GM12878 (cell line): ENCODE measurements at regions not wholly inside any gene's neighbourhood (a gene's known extent, or its start where the extent isn't known, plus 50 kb on each side); places are given as distances from the start of the nearest gene placed in this dataset.

Experiments
- ATAC-seq: fragments of 200-7000 bp; cut with Tn5 transposase; 3 replicates; pipeline ENCODE4 v1.9.1; 2020; ENCODE audit warnings: mild to moderate bottlenecking, moderate library complexity
- BruUV-seq: library from RNA; stranded (reverse); fragments of 400-500 nt; replicated peaks from 2 replicates; lab custom pipeline; 2021; lab: Mats Ljungman, UMichigan
- CTCF ChIA-PET: fragments of 300-600 bp; sonication (Branson Sonifier 250); formaldehyde crosslinking; extraction: SDS; loops from one replicate; lab custom pipeline; 2021; ENCODE audit warnings: inconsistent platforms; lab: Yijun Ruan, JAX
- POLR2A ChIA-PET: fragments of 350-600 bp; formaldehyde crosslinking; extraction: SDS; loops from one replicate; lab custom pipeline; 2021; ENCODE audit warnings: inconsistent platforms; lab: Charles Lee
- RAD21 ChIA-PET: fragments of 300-600 bp; sonication (Branson Sonifier 250); formaldehyde crosslinking; loops from one replicate; lab custom pipeline; 2023; ENCODE audit warnings: antibody characterized with exemption; ENCODE audit not compliant: unreplicated experiment; lab: Charles Lee
- SMC1A ChIA-PET: fragments of 300-600 bp; sonication (Branson Sonifier 250); formaldehyde crosslinking; loops from one replicate; lab custom pipeline; 2023; ENCODE audit not compliant: unreplicated experiment, uncharacterized antibody; lab: Charles Lee
- DNase-seq: peaks from one replicate; pipeline ENCODE4 v3.0.0-alpha.2; 2011; ENCODE audit warnings: low read depth, low spot score
- FAIRE-seq: peaks from 3 replicates; lab custom pipeline; 2011; peaks lifted over from hg19 to GRCh38; lab: Jason Lieb, UNC
- H2AFZ ChIP-seq: 2 replicates; pipeline ENCODE4 v1.6.0; 2011; ENCODE audit warnings: low read depth, low read length, control low read depth; ENCODE audit not compliant: control insufficient read depth
- H3K27ac ChIP-seq: 2 replicates; pipeline ENCODE4 v1.5.1; 2011; ENCODE audit warnings: control low read depth; ENCODE audit not compliant: control insufficient read depth, insufficient read depth
- H3K27me3 ChIP-seq, 2 experiments: replicated peaks in 1 of 2; 2 replicates each; pipeline versions ENCODE4 v1.6.0 to v1.6.1; 2011; ENCODE audit warnings: low read length in 1 of 2; ENCODE audit not compliant: control insufficient read depth in 2 of 2, insufficient read depth in 2 of 2
- H3K36me3 ChIP-seq, 2 experiments: 2 replicates each; pipeline ENCODE4 v1.5.1; 2011; ENCODE audit warnings: low read length in 1 of 2; ENCODE audit not compliant: control insufficient read depth in 2 of 2, insufficient read depth in 2 of 2
- H3K4me1 ChIP-seq: 2 replicates; pipeline ENCODE4 v1.6.1; 2011; ENCODE audit warnings: mild to moderate bottlenecking, low read length, moderate library complexity, mixed read lengths; ENCODE audit not compliant: control insufficient read depth, insufficient read depth
- H3K4me2 ChIP-seq: 2 replicates; pipeline ENCODE4 v1.6.0; 2011; ENCODE audit warnings: control low read depth; ENCODE audit not compliant: control insufficient read depth, insufficient read depth
- H3K4me3 ChIP-seq: fragments of 200-600 bp; sonication (generic); 2 replicates; pipeline ENCODE4 v1.5.1; 2016
- H3K79me2 ChIP-seq: 2 replicates; pipeline ENCODE4 v1.6.0; 2011; ENCODE audit warnings: low read length; ENCODE audit not compliant: control insufficient read depth, insufficient read depth
- H3K9ac ChIP-seq: 2 replicates; pipeline ENCODE4 v1.8.0; 2011; ENCODE audit warnings: low read length, control low read depth, mixed read lengths; ENCODE audit not compliant: control insufficient read depth, insufficient read depth
- H3K9me3 ChIP-seq: replicated peaks from 3 replicates; pipeline ENCODE4 v1.5.1; 2011; ENCODE audit warnings: mild to moderate bottlenecking, low read length; ENCODE audit not compliant: control insufficient read depth, insufficient read depth
- H4K20me1 ChIP-seq: 2 replicates; pipeline ENCODE4 v1.6.0; 2011; ENCODE audit not compliant: control insufficient read depth, insufficient read depth
- BACH1 ChIP-seq: fragments of 450-650 bp; IDR thresholded peaks from 2 replicates; pipeline ENCODE4 v1.6.1; 2017; ENCODE audit warnings: mild to moderate bottlenecking, borderline replicate concordance
- BMI1 ChIP-seq: fragments of 450-650 bp; IDR thresholded peaks from 2 replicates; pipeline ENCODE4 v1.6.1; 2016; ENCODE audit warnings: mild to moderate bottlenecking, moderate library complexity, borderline replicate concordance
- EED ChIP-seq: sonication (generic); IDR thresholded peaks from 2 replicates; pipeline ENCODE4 v1.6.1; 2016; ENCODE audit warnings: antibody characterized with exemption, low read depth
- EP300 ChIP-seq, 2 experiments: fragments of 150-350 bp in 1 of 2; IDR thresholded peaks; 2 replicates each; pipeline ENCODE4 v1.6.1; 2011 to 2012; ENCODE audit warnings: low read depth in 2 of 2, low read length in 2 of 2, borderline replicate concordance in 1 of 2, improper control_type of control experiment in 1 of 2, inconsistent platforms in 1 of 2; ENCODE audit not compliant: control insufficient read depth in 1 of 2
- LARP7 ChIP-seq: fragments of 450-650 bp; IDR thresholded peaks from 2 replicates; pipeline ENCODE4 v1.6.1; 2017; ENCODE audit warnings: mild to moderate bottlenecking
- MXI1 ChIP-seq: fragments of 150-350 bp; IDR thresholded peaks from 2 replicates; pipeline ENCODE4 v1.6.1; 2011; ENCODE audit warnings: low read depth, mild to moderate bottlenecking, inconsistent platforms, low read length, improper control_type of control experiment
- RBBP5 ChIP-seq: fragments of 200-600 bp; sonication (generic); conservative IDR thresholded peaks from 2 replicates; pipeline ENCODE4 v1.6.1; 2016
- RUNX3 ChIP-seq: IDR thresholded peaks from 2 replicates; pipeline ENCODE4 v1.6.1; 2012; ENCODE audit warnings: low read length, inconsistent platforms
- SMARCA5 ChIP-seq: fragments of 450-650 bp; IDR thresholded peaks from 2 replicates; pipeline ENCODE4 v1.6.1; 2017; ENCODE audit warnings: mild to moderate bottlenecking
- TAF1 ChIP-seq: IDR thresholded peaks from 2 replicates; pipeline ENCODE4 v1.6.1; 2011; ENCODE audit warnings: mild to moderate bottlenecking, low read depth, low read length, borderline replicate concordance
- TARDBP ChIP-seq: IDR thresholded peaks from 2 replicates; pipeline ENCODE4 v1.6.1; 2016; ENCODE audit warnings: borderline replicate concordance
- YBX1 ChIP-seq: fragments of 450-650 bp; IDR thresholded peaks from 2 replicates; pipeline ENCODE4 v1.6.1; 2016; ENCODE audit warnings: antibody characterized with exemption
- ZNF207 ChIP-seq: fragments of 450-650 bp; IDR thresholded peaks from 2 replicates; pipeline ENCODE4 v1.6.1; 2014; ENCODE audit warnings: antibody characterized with exemption, mild to moderate bottlenecking, borderline replicate concordance
- ZNF24 ChIP-seq: fragments of 450-650 bp; IDR thresholded peaks from 2 replicates; pipeline ENCODE4 v1.6.1; 2017; ENCODE audit warnings: antibody characterized with exemption, mild to moderate bottlenecking
- ZSCAN29 ChIP-seq: fragments of 450-650 bp; IDR thresholded peaks from 2 replicates; pipeline ENCODE4 v1.6.1; 2017; ENCODE audit warnings: mild to moderate bottlenecking, moderate library complexity
- WGBS: methylation state at CpG from one replicate; pipeline ENCODE4 v1.1.6; 2016; ENCODE audit warnings: low lambda C conversion rate; ENCODE audit not compliant: insufficient replicate concordance, insufficient coverage; ENCODE audit errors: missing lambda C conversion rate; 5-methylcytosine and 5-hydroxymethylcytosine counted together
- in situ Hi-C: fragments of 300-500 bp; cut with MboI; formaldehyde crosslinking; loops from 9 replicates; pipeline ENCODE4 v1.14.3; 2018; ENCODE audit warnings: mixed read lengths
- intact Hi-C: fragments of 100-400 bp; cut with micrococcal nuclease; formaldehyde crosslinking; loops from one replicate; pipeline ENCODE4 v1.14.2; 2022; ENCODE audit not compliant: unreplicated experiment
- TF ChIP-seq, protein P1 (sequence below): IDR thresholded peaks from 2 replicates; pipeline ENCODE4 v1.6.1; 2012; ENCODE audit warnings: mild to moderate bottlenecking, low read depth, low read length
- TF ChIP-seq, protein P2 (sequence below): fragments of 450-650 bp; IDR thresholded peaks from 2 replicates; pipeline ENCODE4 v1.6.1; 2014; ENCODE audit warnings: mild to moderate bottlenecking
- TF ChIP-seq, protein P3 (sequence below): fragments of 150-350 bp; IDR thresholded peaks from 2 replicates; pipeline ENCODE4 v1.6.1; 2014; ENCODE audit warnings: mild to moderate bottlenecking, low read depth, low read length
- TF ChIP-seq, protein P4 (sequence below): fragments of 450-650 bp; IDR thresholded peaks from 2 replicates; pipeline ENCODE4 v1.6.1; 2017; ENCODE audit warnings: mild to moderate bottlenecking

DNA sequence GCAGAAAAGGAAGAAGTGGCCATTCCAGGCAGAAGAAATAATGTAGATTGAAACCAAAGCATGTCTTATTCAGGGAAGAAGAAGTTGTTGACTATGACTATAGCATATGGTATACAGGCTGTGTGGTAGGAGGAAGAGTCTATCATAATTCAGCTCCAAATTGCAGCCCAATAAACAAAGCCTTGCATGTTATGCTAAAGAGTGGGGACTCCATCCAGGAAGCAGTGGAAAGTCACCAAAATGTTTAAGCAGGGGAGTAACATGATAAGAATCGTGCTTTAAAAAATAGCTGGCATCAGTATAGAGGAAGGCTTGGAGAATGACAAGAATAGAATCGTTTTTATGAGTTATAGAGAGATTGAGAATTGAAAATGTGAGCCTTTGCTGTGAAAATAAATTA lies 213.3 kb upstream of the ADGRL2 start:
- no TSS peak for BruUV-seq
- ChIA-PET CTCF (interaction anchor here (1.0 to 9.2 kb wide), 5 partner anchors 8 to 156 kb away, joined by 3 to 63 read pairs (median 3); no protein-coding TSS in a partner anchor), RAD21 (interaction anchor here (0.7 to 2.2 kb wide), 7 partner anchors 11 to 173 kb away, joined by 3 to 14 read pairs (median 3); no protein-coding TSS in a partner anchor), POLR2A (interaction anchor here (1.2 kb wide), 1 partner anchor 10 kb away, joined by 7 read pairs; no protein-coding TSS in a partner anchor), SMC1A (interaction anchor here (0.8 to 18.8 kb wide), 11 partner anchors 9 to 177 kb away, joined by 3 to 210 read pairs (median 6); no protein-coding TSS in a partner anchor)
- H3K27ac ChIP-seq = no peak overlapping the region
- intact Hi-C loops = no loop called here
- H3K79me2 ChIP-seq = no peaks in the 10 kb centered on the region
- H2AFZ ChIP-seq = no peak overlapping the region
- FAIRE-seq = no peak
- no peaks in the 10 kb centered on the region for H3K27me3 ChIP-seq
- no peaks in the 10 kb centered on the region for H4K20me1 ChIP-seq
- H3K9me3 ChIP-seq = no peaks in the 10 kb centered on the region; the same call in 2 of the 3 replicates
- no peak for TF ChIP-seq TAF1
- no peak for TF ChIP-seq ZNF24
- no peak for TF ChIP-seq TARDBP
- no peak for TF ChIP-seq ZSCAN29
- no peak for TF ChIP-seq MXI1
- TF ChIP-seq SMARCA5 = no peak
- TF ChIP-seq RUNX3 = no peak
- no peak for TF ChIP-seq BACH1
- TF ChIP-seq BMI1 = no peak
- TF ChIP-seq EED = no peak
- TF ChIP-seq ZNF207 = no peak
- TF ChIP-seq RBBP5 = no peak
- no peak for TF ChIP-seq EP300 (IDR thresholded peaks at IDR 0.05; ENCODE audit: borderline replicate concordance in 1 of 2, control insufficient read depth in 1 of 2, low read depth in 2 of 2, low read length in 2 of 2)
- TF ChIP-seq, protein P1, sequence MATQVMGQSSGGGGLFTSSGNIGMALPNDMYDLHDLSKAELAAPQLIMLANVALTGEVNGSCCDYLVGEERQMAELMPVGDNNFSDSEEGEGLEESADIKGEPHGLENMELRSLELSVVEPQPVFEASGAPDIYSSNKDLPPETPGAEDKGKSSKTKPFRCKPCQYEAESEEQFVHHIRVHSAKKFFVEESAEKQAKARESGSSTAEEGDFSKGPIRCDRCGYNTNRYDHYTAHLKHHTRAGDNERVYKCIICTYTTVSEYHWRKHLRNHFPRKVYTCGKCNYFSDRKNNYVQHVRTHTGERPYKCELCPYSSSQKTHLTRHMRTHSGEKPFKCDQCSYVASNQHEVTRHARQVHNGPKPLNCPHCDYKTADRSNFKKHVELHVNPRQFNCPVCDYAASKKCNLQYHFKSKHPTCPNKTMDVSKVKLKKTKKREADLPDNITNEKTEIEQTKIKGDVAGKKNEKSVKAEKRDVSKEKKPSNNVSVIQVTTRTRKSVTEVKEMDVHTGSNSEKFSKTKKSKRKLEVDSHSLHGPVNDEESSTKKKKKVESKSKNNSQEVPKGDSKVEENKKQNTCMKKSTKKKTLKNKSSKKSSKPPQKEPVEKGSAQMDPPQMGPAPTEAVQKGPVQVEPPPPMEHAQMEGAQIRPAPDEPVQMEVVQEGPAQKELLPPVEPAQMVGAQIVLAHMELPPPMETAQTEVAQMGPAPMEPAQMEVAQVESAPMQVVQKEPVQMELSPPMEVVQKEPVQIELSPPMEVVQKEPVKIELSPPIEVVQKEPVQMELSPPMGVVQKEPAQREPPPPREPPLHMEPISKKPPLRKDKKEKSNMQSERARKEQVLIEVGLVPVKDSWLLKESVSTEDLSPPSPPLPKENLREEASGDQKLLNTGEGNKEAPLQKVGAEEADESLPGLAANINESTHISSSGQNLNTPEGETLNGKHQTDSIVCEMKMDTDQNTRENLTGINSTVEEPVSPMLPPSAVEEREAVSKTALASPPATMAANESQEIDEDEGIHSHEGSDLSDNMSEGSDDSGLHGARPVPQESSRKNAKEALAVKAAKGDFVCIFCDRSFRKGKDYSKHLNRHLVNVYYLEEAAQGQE = no peak
- no peak for TF ChIP-seq LARP7
- TF ChIP-seq YBX1 = no peak
- TF ChIP-seq, protein P2, sequence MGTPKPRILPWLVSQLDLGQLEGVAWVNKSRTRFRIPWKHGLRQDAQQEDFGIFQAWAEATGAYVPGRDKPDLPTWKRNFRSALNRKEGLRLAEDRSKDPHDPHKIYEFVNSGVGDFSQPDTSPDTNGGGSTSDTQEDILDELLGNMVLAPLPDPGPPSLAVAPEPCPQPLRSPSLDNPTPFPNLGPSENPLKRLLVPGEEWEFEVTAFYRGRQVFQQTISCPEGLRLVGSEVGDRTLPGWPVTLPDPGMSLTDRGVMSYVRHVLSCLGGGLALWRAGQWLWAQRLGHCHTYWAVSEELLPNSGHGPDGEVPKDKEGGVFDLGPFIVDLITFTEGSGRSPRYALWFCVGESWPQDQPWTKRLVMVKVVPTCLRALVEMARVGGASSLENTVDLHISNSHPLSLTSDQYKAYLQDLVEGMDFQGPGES = no peak
- TF ChIP-seq, protein P3, sequence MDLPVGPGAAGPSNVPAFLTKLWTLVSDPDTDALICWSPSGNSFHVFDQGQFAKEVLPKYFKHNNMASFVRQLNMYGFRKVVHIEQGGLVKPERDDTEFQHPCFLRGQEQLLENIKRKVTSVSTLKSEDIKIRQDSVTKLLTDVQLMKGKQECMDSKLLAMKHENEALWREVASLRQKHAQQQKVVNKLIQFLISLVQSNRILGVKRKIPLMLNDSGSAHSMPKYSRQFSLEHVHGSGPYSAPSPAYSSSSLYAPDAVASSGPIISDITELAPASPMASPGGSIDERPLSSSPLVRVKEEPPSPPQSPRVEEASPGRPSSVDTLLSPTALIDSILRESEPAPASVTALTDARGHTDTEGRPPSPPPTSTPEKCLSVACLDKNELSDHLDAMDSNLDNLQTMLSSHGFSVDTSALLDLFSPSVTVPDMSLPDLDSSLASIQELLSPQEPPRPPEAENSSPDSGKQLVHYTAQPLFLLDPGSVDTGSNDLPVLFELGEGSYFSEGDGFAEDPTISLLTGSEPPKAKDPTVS = no peak
- TF ChIP-seq, protein P4, sequence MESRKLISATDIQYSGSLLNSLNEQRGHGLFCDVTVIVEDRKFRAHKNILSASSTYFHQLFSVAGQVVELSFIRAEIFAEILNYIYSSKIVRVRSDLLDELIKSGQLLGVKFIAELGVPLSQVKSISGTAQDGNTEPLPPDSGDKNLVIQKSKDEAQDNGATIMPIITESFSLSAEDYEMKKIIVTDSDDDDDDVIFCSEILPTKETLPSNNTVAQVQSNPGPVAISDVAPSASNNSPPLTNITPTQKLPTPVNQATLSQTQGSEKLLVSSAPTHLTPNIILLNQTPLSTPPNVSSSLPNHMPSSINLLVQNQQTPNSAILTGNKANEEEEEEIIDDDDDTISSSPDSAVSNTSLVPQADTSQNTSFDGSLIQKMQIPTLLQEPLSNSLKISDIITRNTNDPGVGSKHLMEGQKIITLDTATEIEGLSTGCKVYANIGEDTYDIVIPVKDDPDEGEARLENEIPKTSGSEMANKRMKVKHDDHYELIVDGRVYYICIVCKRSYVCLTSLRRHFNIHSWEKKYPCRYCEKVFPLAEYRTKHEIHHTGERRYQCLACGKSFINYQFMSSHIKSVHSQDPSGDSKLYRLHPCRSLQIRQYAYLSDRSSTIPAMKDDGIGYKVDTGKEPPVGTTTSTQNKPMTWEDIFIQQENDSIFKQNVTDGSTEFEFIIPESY = no peak
- DNase-seq = no peak
- H3K4me2 ChIP-seq = no peak overlapping the region
- H3K36me3 ChIP-seq = no peaks in the 10 kb centered on the region
- in situ Hi-C loops = no loop called here
- ATAC-seq = no peak
- H3K4me3 ChIP-seq = no peak overlapping the region
- 23% methylated on average over 2 of the region's 2 CpGs for WGBS
- no peaks in the 10 kb centered on the region for H3K4me1 ChIP-seq
- H3K9ac ChIP-seq = no peak overlapping the region
